ENCODE measurements at regions not wholly inside any gene's neighbourhood (a gene's known extent, or its start where the extent isn't known, plus 50 kb on each side); places are given as distances from the start of the nearest gene placed in this dataset.

GRCh38 chr5:92429646-92430045 is 1046.5 kb upstream of the ARRDC3 start:
- no peak for DNase-seq (ENCODE audit: low read depth in 2 of 2)

GRCh38 chr5:92428415-92428814 is 1045.3 kb upstream of the ARRDC3 start:
- DNase-seq (ENCODE audit: low read depth in 2 of 2): no peak

GRCh38 chr5:92424785-92425426 is 1041.8 kb upstream of the ARRDC3 start:
- DNase-seq (ENCODE audit: low read depth in 2 of 2): no peak

GRCh38 chr5:92421942-92422341 is 1038.8 kb upstream of the ARRDC3 start:
- DNase-seq (ENCODE audit: low read depth in 2 of 2): no peak

- DNase-seq (ENCODE audit: low read depth in 2 of 2): no peak
Measured at GRCh38 chr5:92421196-92421595, 1038.1 kb upstream of the ARRDC3 start.

GRCh38 chr5:92419261-92419660 is 1036.1 kb upstream of the ARRDC3 start:
- DNase-seq (ENCODE audit: low read depth in 2 of 2): no peak

GRCh38 chr5:92418341-92418740 is 1035.2 kb upstream of the ARRDC3 start:
- no peak for DNase-seq (ENCODE audit: low read depth in 2 of 2)

- no peak for DNase-seq (ENCODE audit: low read depth in 2 of 2)
Measured at GRCh38 chr5:92409134-92409533, 1026.0 kb upstream of the ARRDC3 start.

GRCh38 chr5:92402956-92403702 is 1020.0 kb upstream of the ARRDC3 start:
- no peak for DNase-seq (ENCODE audit: low read depth in 2 of 2)

GRCh38 chr5:92402045-92402444 is 1018.9 kb upstream of the ARRDC3 start:
- no peak for DNase-seq (ENCODE audit: low read depth in 2 of 2)

- peak in 1 of 2 donors; percentile 3 for DNase-seq (ENCODE audit: low read depth in 2 of 2)
Measured at GRCh38 chr5:92401492-92401891, 1018.4 kb upstream of the ARRDC3 start.

- DNase-seq (ENCODE audit: low read depth in 2 of 2): no peak
Measured at GRCh38 chr5:92394936-92395335, 1011.8 kb upstream of the ARRDC3 start.

GRCh38 chr5:92390657-92391056 is 1007.5 kb upstream of the ARRDC3 start:
- no peak for DNase-seq (ENCODE audit: low read depth in 2 of 2)

GRCh38 chr5:92380069-92380770 is 997.1 kb upstream of the ARRDC3 start:
- peak in 1 of 2 donors; percentile 21 for DNase-seq (ENCODE audit: low read depth in 2 of 2)

GRCh38 chr5:92378966-92379611 is 996.0 kb upstream of the ARRDC3 start:
- DNase-seq (ENCODE audit: low read depth in 2 of 2): peak in 1 of 2 donors; percentile 67

- DNase-seq (ENCODE audit: low read depth in 2 of 2): no peak
Measured at GRCh38 chr5:92374859-92375258, 991.7 kb upstream of the ARRDC3 start.

GRCh38 chr5:92372766-92373165 is 989.6 kb upstream of the ARRDC3 start:
- no peak for DNase-seq (ENCODE audit: low read depth in 2 of 2)

- no peak for DNase-seq (ENCODE audit: low read depth in 2 of 2)
Measured at GRCh38 chr5:92371889-92372235, 988.7 kb upstream of the ARRDC3 start.

GRCh38 chr5:92371171-92371888 is 988.2 kb upstream of the ARRDC3 start:
- DNase-seq (ENCODE audit: low read depth in 2 of 2): no peak

GRCh38 chr5:92370032-92370431 is 986.9 kb upstream of the ARRDC3 start:
- DNase-seq (ENCODE audit: low read depth in 2 of 2): no peak

- no peak for DNase-seq (ENCODE audit: low read depth in 2 of 2)
Measured at GRCh38 chr5:92369587-92369986, 986.5 kb upstream of the ARRDC3 start.
